ENCODE measurements at regions not wholly inside any gene's neighbourhood (a gene's known extent, or its start where the extent isn't known, plus 50 kb on each side); places are given as distances from the start of the nearest gene placed in this dataset.

DNA sequence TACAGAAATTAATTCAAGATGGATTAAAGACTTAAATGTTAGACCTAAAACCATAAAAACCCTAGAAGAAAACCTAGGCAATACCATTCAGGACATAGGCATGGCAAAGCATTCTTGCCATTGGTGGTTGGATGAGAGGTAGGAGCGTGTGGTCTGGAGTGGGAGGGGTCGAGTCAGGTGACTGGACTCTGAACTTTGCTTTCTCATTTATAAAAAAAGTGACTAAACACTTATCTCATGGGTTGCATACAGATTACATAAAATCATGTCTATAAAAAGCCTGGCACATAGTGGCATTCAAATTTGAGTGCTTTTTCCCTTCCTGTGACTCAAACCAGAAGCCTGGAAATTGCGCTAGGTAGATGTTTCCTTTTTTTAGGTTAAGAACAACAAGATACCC lies 159.7 kb upstream of the SHISA6 start:
- H3K9ac ChIP-seq: no peak overlapping the region
- H3K36me3 ChIP-seq (ENCODE audit: insufficient read depth): no peaks in the 10 kb centered on the region
- H3K27me3 ChIP-seq (ENCODE audit: insufficient read depth, low read depth): no peaks in the 10 kb centered on the region
- no peaks in the 10 kb centered on the region for H3K4me1 ChIP-seq (ENCODE audit: low read depth, poor library complexity, severe bottlenecking)
- H3K4me3 ChIP-seq (IDR thresholded peaks at IDR 0.05; ENCODE audit: insufficient read depth, low read depth, low read length): no peak overlapping the region
- no peaks in the 10 kb centered on the region for H4K20me1 ChIP-seq (ENCODE audit: insufficient read depth)
- TF ChIP-seq, protein P1, sequence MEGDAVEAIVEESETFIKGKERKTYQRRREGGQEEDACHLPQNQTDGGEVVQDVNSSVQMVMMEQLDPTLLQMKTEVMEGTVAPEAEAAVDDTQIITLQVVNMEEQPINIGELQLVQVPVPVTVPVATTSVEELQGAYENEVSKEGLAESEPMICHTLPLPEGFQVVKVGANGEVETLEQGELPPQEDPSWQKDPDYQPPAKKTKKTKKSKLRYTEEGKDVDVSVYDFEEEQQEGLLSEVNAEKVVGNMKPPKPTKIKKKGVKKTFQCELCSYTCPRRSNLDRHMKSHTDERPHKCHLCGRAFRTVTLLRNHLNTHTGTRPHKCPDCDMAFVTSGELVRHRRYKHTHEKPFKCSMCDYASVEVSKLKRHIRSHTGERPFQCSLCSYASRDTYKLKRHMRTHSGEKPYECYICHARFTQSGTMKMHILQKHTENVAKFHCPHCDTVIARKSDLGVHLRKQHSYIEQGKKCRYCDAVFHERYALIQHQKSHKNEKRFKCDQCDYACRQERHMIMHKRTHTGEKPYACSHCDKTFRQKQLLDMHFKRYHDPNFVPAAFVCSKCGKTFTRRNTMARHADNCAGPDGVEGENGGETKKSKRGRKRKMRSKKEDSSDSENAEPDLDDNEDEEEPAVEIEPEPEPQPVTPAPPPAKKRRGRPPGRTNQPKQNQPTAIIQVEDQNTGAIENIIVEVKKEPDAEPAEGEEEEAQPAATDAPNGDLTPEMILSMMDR (conservative IDR thresholded peaks at IDR 0.05; ENCODE audit: low read depth, low read length): no peak
- no peak overlapping the region for H3K4me2 ChIP-seq
- no peak overlapping the region for H3K27ac ChIP-seq
- no peaks in the 10 kb centered on the region for H3K79me2 ChIP-seq (ENCODE audit: insufficient read depth, low read depth)
- no peak overlapping the region for H2AFZ ChIP-seq (ENCODE audit: low read depth)

DNA sequence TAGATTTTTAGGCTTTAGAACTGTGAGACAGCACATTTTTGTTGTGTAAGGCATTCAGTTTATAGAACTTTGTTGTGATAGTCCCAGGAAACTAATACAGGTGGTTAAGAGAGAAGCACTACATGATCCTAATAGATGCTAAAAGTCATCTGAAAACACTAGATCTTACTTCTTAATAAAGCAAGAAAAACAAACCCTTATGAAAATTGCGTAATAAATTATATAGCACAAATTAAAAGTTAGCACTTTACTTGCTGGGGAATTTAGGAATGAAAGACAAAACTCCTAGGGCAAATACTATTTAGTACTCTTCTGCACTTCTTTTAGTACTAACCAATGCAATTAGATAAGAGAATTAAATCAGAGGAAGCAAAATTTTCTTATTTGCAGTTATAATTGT lies 163.3 kb upstream of the SHISA6 start:
- H4K20me1 ChIP-seq (ENCODE audit: insufficient read depth): no peaks in the 10 kb centered on the region
- no peaks in the 10 kb centered on the region for H3K36me3 ChIP-seq (ENCODE audit: insufficient read depth)
- no peak overlapping the region for H3K9ac ChIP-seq
- no peak overlapping the region for H3K4me3 ChIP-seq (IDR thresholded peaks at IDR 0.05; ENCODE audit: insufficient read depth, low read depth, low read length)
- TF ChIP-seq, protein P1 (conservative IDR thresholded peaks at IDR 0.05; ENCODE audit: low read depth, low read length): no peak
- H3K79me2 ChIP-seq (ENCODE audit: insufficient read depth, low read depth): no peaks in the 10 kb centered on the region
- no peaks in the 10 kb centered on the region for H3K27me3 ChIP-seq (ENCODE audit: insufficient read depth, low read depth)
- no peak overlapping the region for H3K27ac ChIP-seq
- no peak overlapping the region for H2AFZ ChIP-seq (ENCODE audit: low read depth)
- H3K4me1 ChIP-seq (ENCODE audit: low read depth, poor library complexity, severe bottlenecking): no peaks in the 10 kb centered on the region
- no peak overlapping the region for H3K4me2 ChIP-seq

DNA sequence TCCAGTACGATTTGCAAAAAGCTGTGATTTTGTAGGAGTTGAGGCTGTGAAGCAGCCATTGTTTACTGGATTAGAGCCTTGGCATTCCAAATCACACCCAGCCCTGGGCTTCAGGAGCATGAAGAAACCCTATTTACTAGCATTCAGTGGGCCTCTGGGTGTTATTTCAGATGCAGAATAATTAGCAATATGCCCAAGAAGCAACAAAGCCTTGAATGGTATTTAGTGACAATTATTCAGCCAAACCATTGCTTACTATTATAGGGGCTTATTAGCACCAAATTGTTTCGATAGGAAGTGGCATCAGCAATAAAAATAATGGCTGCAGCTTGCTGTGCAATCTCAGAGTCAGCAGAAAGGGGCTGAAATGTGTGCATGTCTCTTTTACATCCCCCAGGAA lies 166.6 kb upstream of the SHISA6 start:
- H3K4me1 ChIP-seq (ENCODE audit: low read depth, poor library complexity, severe bottlenecking): no peaks in the 10 kb centered on the region
- no peak overlapping the region for H3K9ac ChIP-seq
- H3K36me3 ChIP-seq (ENCODE audit: insufficient read depth): no peaks in the 10 kb centered on the region
- H4K20me1 ChIP-seq (ENCODE audit: insufficient read depth): no peaks in the 10 kb centered on the region
- H3K4me2 ChIP-seq: no peak overlapping the region
- no peaks in the 10 kb centered on the region for H3K27me3 ChIP-seq (ENCODE audit: insufficient read depth, low read depth)
- no peaks in the 10 kb centered on the region for H3K79me2 ChIP-seq (ENCODE audit: insufficient read depth, low read depth)
- no peak overlapping the region for H3K27ac ChIP-seq
- TF ChIP-seq, protein P1 (conservative IDR thresholded peaks at IDR 0.05; ENCODE audit: low read depth, low read length): no peak
- H2AFZ ChIP-seq (ENCODE audit: low read depth): no peak overlapping the region
- H3K4me3 ChIP-seq (IDR thresholded peaks at IDR 0.05; ENCODE audit: insufficient read depth, low read depth, low read length): no peak overlapping the region

DNA sequence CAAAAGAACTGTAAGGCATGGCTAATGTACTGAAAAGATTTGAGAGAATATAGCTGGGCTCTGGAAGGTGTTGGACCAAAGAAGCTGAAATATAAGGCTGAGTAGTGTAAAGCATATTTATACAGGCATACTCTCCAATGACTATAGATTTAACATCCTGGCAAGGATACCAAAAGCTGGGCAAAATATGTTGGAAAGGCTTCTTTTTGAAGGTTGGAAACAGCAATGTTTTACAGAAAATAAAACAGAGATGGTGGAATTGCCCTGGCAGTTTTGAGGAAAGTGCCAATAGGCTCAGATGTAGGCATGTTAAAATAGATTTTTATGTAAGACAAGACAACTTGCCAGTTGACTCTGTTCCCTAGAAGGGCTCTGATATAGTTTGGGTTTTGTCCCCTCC lies 184.1 kb upstream of the SHISA6 start:
- no peak overlapping the region for H3K4me2 ChIP-seq
- H3K36me3 ChIP-seq (ENCODE audit: insufficient read depth): no peaks in the 10 kb centered on the region
- no peaks in the 10 kb centered on the region for H3K4me1 ChIP-seq (ENCODE audit: low read depth, poor library complexity, severe bottlenecking)
- H4K20me1 ChIP-seq (ENCODE audit: insufficient read depth): no peaks in the 10 kb centered on the region
- H3K9ac ChIP-seq: no peak overlapping the region
- TF ChIP-seq, protein P1 (conservative IDR thresholded peaks at IDR 0.05; ENCODE audit: low read depth, low read length): no peak
- H3K4me3 ChIP-seq (IDR thresholded peaks at IDR 0.05; ENCODE audit: insufficient read depth, low read depth, low read length): no peak overlapping the region
- no peaks in the 10 kb centered on the region for H3K79me2 ChIP-seq (ENCODE audit: insufficient read depth, low read depth)
- H3K27ac ChIP-seq: no peak overlapping the region
- no peak overlapping the region for H2AFZ ChIP-seq (ENCODE audit: low read depth)
- H3K27me3 ChIP-seq (ENCODE audit: insufficient read depth, low read depth): no peaks in the 10 kb centered on the region

DNA sequence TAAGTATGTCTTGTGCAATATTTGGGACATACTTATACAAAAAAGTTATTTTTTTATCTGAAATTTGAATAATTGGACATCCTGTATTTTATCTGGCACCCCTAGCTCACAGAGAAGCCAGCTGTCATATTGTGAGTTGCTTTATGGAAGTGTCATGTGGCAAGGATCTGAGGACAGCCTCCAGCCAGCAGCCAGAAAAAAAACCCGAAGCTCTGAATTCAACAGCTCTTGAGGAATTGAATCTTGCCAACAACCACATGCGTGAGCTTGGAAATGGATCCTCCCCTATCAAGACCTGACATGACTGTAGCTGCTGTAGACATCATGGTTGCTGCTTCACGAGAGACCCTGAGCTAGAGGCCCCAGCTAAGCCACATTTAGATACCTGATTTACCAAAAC lies 187.2 kb upstream of the SHISA6 start:
- Histone ChIP-seq H3K27me3 (ENCODE audit: insufficient read depth, low read depth) (no peaks in the 10 kb centered on the region), H3K4me3 (IDR thresholded peaks at IDR 0.05; ENCODE audit: insufficient read depth, low read depth, low read length) (no peak overlapping the region), H3K79me2 (ENCODE audit: insufficient read depth, low read depth) (no peaks in the 10 kb centered on the region), H3K9ac (no peak overlapping the region), H2AFZ (ENCODE audit: low read depth) (no peak overlapping the region), H3K36me3 (ENCODE audit: insufficient read depth) (no peaks in the 10 kb centered on the region), H3K27ac (no peak overlapping the region), H4K20me1 (ENCODE audit: insufficient read depth) (no peaks in the 10 kb centered on the region), H3K4me2 (no peak overlapping the region), H3K4me1 (ENCODE audit: low read depth, poor library complexity, severe bottlenecking) (no peaks in the 10 kb centered on the region)
- TF ChIP-seq, protein P1 (conservative IDR thresholded peaks at IDR 0.05; ENCODE audit: low read depth, low read length): no peak

Measured in KMS-11 (cell line).